Heart left ventricle (tissue), 13 donors: ENCODE measurements at regions not wholly inside any gene's neighbourhood (a gene's known extent, or its start where the extent isn't known, plus 50 kb on each side); places are given as distances from the start of the nearest gene placed in this dataset.

Experiments
- CTCF ChIP-seq, 12 donors: fragments of 200-600 bp; sonication (generic) in 4 of 12; IDR thresholded peaks; one replicate each; pipeline versions ENCODE4 v1.5.0 to v1.8.0; 2018 to 2022; ENCODE audit warnings: antibody characterized with exemption in 12 of 12, mild to moderate bottlenecking in 5 of 12
- POLR2A ChIP-seq, 2 donors: fragments of 450-650 bp; IDR thresholded peaks; one replicate each; pipeline ENCODE4 v1.6.1; 2017; ENCODE audit warnings: antibody characterized with exemption in 2 of 2, mild to moderate bottlenecking in 2 of 2, moderate library complexity in 2 of 2
- donor health status: ischemic (EF 13 %, LVEDD 7.1; RV severe dilation, severe dysfunction).
- donor health status: DM: no; HTN: yes; CAD: no.
- donor health status: DM: no; HTN: no; CAD: no.
- donor health status: ischemic (EF 25% LVEDD 6.9; RV normal size, moderate dysfunction).
- donor health status: ischemic (EF 25% LVEDD 5.7; RV mildly dilated, moderate dysfunction).
- donor health status: ischemic (EF 35%, LVEDD 5.7; RV mildly dilated, moderate dysfunction).
- donor health status: nonischemic (EF 11% LVEDD 7.7; RV severe dilation, severe dysfunction).
- donor health status: DM: yes; HTN: yes; CAD: no.
- donor health status: PGD.
- donor health status: ischemic (EF 29% LVEDD 5.4; RV normal size, mild dysfunction).
- donor health status: nonischemic (EF 23%, LVEDD 6.1; RV moderate dilation, normal function).

GRCh38 chr16:31695667-31696066, 168.0 kb downstream of the AHSP start:
- no peak for TF ChIP-seq POLR2A (IDR thresholded peaks at IDR 0.05)
- no peak for TF ChIP-seq CTCF (IDR thresholded peaks at IDR 0.05)
